NCI-H446 treated with DMSO at 0.1 percent for 48 hours (cell line): ENCODE measurements at regions not wholly inside any gene's neighbourhood (a gene's known extent, or its start where the extent isn't known, plus 50 kb on each side); places are given as distances from the start of the nearest gene placed in this dataset.
"Not testable (repeated sequence)": the region's sequence is repeated elsewhere in the genome, so short reads cannot be mapped to it uniquely, and the experiment has no call there.

Source experiments
- DNase-seq: peaks from one replicate; lab custom pipeline; 2025; lab: John Stamatoyannopoulos, UW

DNA sequence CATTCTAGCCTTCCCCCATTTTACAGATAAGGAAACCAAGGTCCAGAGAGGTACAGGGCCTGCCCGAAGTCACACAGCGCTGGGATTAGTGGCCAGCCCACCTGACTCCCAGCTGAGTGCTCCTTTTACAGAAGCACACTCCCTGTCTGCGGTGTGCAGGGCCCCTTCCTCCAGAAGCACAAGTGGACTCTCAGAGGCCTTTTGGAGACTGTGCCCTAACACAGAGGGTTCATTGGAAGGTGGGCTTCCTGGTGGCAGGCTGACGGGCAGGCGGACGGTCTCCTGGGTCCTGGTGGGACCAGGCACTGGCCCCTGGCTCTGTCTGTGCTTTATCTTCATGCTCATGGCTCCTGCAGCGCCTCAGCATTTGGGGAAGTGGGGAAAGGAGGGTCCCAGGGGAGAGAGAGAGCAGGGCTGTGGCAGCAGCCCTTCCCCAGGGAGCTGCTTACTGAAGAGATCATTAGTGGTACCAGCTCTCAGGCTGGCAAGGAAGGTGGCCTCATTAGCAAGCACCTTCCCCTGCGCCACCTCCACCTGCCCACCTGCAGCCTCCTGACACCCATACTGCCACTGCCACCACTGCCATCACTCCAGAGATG is 83.1 kb upstream of the GOLGA6L4 start:
- not testable (repeated sequence) for DNase-seq

DNA sequence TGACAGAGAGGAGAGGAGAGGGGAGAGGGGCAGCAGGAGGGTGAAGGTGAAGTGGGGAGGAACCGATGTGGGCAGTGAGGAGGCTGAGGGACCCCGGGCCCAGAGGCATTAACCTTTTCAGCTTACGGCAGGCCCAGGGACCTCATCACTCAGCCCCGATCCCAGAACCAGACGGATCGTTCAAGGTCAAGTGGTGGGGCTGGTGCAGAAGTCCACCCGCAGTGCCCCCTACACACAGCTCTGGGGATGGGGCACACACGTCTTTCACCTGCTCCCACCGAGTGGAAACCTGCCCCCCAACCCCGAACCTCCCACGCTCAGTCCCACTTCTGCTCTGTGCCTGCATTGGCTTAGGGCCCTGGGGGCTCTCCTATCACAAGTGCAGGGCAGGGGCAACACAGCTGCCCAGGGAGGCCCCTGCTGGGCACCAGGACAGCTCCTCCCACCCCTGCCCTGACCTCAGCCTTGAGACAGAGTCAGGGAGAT is 81.9 kb upstream of the GOLGA6L4 start:
- DNase-seq = not testable (repeated sequence)

DNA sequence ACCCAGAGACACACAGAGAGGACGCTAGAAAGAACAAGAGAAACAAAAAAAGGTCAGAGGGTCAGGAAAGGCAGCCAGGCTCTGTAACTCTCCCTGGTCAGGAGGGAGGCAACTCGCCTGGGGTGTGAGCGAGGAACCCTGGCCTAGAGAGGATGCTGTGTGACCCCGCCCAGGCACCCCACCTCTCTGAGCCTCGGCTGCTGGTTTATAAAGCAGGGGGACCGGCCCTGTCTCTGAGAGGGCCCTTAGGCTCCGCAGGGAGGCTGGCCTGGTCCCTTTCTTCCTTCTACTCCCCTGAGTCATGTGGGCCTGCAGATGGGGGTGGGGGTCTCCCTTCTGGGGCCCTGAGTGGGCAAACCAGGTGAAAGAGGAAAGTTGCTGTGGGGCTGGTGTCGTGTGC is 81.3 kb upstream of the GOLGA6L4 start:
- not testable (repeated sequence) for DNase-seq

DNA sequence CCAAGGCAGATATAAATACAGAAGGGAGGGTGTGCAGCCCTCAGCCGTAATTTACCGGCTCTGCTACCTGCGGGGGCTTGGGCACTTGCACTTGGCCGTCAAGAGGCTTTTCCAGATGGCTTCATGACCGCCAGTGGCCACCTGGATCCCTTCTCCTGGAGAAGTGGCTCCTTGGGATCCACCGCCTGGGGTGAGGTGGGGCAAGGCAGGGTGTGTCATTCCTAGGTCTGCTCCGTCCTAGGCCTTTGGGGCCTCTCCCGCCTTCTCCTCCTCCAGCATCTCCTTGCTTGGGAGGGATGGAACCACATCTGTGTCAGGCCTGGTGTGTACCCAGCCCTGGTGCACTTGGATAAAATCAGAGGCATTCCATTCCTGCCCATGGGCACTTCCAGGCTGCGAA is 80.8 kb upstream of the GOLGA6L4 start:
- not testable (repeated sequence) for DNase-seq

DNA sequence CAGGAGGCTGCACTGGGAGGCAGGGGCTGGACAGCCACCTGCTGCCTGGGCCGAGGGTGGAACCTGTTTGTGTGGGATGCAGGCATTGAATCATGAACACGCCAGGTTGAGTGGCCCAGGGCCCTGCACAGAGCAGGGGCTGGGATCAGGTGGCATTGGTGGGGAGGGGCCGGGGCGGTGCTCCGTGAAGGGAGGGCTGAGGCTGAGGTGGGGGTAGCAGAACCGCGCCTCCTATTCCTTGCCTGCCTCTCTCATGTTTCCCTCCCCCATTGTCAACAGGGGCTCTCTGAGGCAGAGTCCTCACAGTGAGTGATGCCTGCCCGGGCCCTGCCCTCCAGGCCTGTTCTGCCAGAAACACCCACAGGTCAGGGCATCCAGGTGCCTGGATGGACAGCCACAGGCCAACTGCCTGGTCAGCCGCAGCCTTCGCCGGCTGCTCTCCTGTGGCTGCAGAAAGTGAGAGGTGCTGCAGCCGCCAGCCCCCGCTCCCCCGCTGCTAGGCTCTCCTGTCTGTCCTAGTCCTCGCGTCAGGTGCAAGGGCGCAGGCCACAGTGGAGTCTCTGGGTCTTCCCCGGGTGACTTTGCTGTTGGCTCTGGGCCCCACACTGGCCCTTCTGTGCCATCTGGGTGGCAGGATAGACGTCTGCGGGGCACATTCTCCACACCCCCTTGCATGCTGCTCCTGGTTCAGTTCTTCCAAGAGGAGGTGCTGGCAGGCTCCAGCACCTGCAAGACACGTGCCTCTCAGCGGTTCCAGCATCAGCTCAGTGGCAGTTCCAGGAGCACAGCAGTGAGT is 79.6 kb upstream of the GOLGA6L4 start:
- not testable (repeated sequence) for DNase-seq

DNA sequence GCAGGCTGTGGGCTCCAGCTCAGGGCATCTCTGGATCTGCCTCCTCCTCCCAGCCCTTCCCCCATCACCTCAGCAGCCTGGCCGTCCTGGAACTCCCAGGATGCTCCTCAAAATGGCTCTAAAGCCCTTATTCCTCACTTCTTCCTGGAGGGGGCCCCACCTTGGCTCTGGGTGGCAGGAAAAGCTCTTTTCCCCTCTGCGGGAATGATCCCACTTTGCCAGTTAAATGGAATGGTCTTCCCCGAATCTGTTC is 79.1 kb upstream of the GOLGA6L4 start:
- not testable (repeated sequence) for DNase-seq

DNA sequence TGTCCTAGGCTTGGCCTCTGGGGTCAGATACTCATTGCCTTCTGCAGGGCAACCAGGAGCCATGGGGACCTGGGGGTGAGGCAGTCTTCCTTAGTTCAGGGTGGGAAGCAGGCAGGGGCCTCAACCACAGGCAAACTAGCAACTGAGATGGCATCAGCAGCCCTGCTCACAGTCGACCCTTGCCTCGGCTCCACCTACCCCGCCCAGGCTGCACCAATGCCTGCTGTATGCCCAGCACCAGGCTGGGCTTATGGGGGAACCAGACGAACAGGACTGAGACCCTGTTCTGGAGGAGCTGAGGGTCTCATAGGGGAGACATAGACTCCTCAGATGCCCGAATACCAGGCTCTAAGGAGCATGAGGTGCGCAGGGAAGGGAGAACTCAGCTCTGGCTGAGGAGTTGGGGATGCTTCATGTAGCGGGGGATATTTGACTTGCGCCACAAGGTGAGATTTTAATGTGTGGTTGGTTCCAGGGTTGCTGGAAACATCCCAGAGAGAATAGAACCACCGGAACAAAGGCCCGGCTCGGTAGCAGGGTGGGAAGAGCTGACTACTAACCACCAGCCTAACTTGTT is 78.4 kb upstream of the GOLGA6L4 start:
- DNase-seq = not testable (repeated sequence)

DNA sequence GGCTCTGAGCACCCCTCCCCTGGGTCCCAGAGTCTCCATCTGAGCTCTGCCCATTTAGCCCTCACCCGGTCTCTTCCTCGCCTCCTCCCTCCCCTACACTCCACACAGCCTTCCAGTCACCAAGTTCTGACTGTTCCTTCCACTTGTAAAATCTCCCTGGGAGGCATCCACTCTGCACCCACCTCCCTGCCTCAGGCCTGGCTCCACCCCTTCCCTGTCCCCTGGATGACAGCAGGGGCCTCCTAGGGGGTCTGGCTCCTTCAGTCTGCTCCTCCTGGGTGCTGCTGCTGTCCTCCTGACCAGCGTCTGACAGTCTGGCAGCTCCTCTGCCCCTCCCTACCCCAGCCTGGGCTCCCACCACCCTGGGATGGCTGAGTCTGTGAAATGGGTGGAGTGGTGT is 77.7 kb upstream of the GOLGA6L4 start:
- not testable (repeated sequence) for DNase-seq

DNA sequence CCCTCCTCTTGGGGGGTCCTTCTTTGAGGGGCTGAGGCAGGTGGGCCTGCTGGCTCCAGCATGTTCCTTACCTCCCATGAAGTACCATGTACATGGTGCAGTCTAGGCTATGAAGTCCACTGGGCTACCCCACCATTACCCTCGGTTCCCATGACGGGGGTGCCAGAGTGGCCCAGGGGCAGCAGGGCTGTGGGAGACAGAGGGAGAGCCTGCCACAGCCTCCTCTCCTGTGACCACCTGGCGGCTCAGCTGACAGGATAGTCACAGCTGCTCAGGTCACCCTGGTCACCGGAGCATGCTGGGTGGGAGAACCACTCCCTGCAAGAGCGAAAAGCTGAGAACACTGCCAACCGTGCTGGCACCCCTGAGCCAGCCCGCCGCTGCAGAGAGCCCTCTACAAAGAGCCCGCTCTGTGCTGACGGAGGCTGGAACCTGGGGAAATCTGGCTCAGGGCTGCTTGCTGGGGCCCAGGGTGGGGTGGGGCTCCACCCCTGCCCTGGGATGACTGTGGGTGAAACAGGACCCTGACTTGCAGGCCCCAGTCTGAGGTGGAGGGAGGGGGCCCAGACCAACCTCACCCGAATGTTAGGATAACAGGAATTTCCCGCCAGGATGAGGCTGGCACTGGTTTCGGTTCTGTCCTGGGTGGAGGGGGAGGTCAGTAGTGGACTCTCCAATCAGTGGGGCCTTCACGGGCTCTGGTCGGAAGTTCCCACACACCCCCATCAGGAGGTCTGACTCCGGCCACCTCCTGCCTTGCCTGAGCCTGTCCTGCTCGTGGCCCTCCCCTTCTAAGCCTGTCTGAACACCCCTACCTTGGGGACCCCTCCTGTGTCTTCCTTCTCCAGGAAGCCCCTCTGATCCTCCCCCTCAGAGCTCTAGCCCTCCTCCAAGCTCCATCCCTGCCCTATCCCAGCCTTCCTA is 76.0 kb upstream of the GOLGA6L4 start:
- not testable (repeated sequence) for DNase-seq

DNA sequence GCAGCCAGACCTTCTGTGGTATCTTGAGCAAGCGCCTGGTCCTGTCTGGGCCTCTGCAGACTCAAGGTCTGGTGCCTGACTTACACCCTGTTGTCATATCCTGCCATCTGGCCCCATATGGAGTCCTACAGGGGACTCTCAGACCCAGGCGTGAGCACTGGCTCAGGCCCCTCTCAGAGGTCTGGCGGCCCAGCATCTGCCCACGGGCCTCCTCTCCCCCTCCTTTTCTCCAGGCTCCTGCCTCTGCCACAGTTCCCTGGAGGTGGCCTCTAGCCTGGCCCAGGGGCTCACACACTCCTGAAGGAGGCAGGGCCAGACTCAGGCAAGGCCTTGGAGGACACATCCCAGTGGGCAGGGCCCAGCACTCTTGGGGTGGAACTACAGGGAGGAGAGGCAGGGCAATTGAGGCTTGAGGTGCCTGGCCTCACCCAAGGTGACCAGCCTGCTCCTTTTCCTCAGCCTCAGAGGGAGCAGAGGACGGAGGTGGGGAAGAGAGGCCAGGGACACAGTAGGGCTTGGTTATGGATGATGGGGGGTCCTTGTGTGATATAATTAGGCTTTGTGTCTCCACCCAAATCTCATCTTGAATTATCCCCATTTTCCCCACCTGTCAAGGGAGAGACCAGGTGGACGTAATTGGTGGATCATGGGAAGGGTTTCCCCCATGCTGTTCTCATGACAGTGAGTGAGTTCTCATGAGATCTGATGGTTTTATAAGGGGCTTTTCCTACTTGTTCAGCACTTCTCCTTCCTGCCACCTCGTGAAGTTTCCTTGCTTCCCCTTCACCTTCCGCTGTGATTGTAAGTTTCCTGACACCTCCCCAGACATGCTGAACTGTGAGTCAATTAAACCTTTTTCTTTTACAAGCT is 70.9 kb upstream of the GOLGA6L4 start:
- not testable (repeated sequence) for DNase-seq

DNA sequence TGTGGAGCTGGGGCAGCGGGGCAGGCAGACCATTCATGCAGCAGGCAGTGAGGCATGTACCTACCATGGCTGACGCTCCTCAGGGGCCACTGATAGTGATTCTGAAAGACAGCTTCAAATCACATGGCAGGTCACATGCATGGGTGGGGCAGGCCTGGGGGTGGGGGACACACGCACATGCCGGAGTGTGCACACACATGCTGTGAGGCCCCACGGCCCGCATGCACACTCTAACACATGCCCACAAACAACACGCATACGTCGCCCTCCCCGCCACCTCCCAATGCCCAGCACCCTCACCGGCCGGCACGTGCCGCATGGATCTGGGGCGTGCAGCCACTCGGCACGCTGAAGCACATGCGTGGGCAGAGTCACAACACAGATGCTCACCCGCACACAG is 65.5 kb upstream of the GOLGA6L4 start:
- DNase-seq = not testable (repeated sequence)

DNA sequence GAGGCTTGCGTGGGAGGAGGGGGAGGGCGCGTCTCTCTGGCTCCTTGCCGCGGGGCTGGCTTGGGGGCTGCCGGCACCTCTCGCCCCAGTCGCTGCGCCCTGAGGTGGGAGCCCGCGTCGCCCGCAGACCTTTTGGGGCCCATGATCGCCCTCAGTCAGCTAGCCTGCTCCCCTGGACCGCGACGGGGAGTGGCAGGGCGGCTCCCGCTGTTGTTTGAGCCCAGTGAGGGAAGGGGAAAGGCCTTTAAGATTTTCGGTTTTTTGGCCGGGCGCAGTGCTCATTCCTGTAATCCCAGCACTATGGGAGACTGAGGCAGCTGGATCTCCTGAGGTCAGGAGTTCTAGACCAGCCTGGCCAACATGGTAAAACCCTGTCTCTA is 62.4 kb upstream of the GOLGA6L4 start:
- DNase-seq = not testable (repeated sequence)
